Kidney (tissue), 13 donors: ENCODE measurements at regions not wholly inside any gene's neighbourhood (a gene's known extent, or its start where the extent isn't known, plus 50 kb on each side); places are given as distances from the start of the nearest gene placed in this dataset.

Experiments used
- DNase-seq, 5 donors: peaks; one replicate each; pipeline ENCODE4 v3.0.0-alpha.2; 2013 to 2020
- FAIRE-seq: peaks from 2 replicates; lab custom pipeline; 2012; peaks lifted over from hg19 to GRCh38; lab: Jason Lieb, UNC
- H3K27ac ChIP-seq, 2 donors: one replicate each; pipeline ENCODE4 v1.7.0; 2013; ENCODE audit warnings: low read depth in 2 of 2, low read length in 2 of 2, inconsistent platforms in 1 of 2
- H3K27me3 ChIP-seq: one replicate; pipeline ENCODE4 v1.7.1; 2013; ENCODE audit warnings: low read length, inconsistent platforms; ENCODE audit not compliant: control insufficient read depth, insufficient read depth
- H3K36me3 ChIP-seq, 3 donors: one replicate each; pipeline versions ENCODE4 v1.7.0 to v1.7.1; 2013; ENCODE audit warnings: low read length in 3 of 3, control low read depth in 1 of 3, inconsistent platforms in 1 of 3; ENCODE audit not compliant: insufficient read depth in 3 of 3, control insufficient read depth in 2 of 3
- H3K4me1 ChIP-seq, 3 donors: one replicate each; pipeline versions ENCODE4 v1.7.0 to v1.7.1; 2013; ENCODE audit warnings: low read length in 3 of 3, inconsistent platforms in 1 of 3, low read depth in 1 of 3; ENCODE audit not compliant: control insufficient read depth in 2 of 3, insufficient read depth in 2 of 3
- H3K4me3 ChIP-seq, 3 donors: one replicate each; pipeline versions ENCODE4 v1.7.0 to v1.8.1; 2013; ENCODE audit warnings: low read length in 3 of 3, control low read depth in 1 of 3, inconsistent platforms in 1 of 3
- H3K9ac ChIP-seq, 3 donors: one replicate each; pipeline versions ENCODE4 v1.7.0 to v1.7.1; 2013; ENCODE audit warnings: low read length in 3 of 3, control low read depth in 1 of 3, inconsistent platforms in 1 of 3
- H3K9me3 ChIP-seq, 3 donors: one replicate each; pipeline versions ENCODE4 v1.7.0 to v1.7.1; 2013; ENCODE audit warnings: low read length in 3 of 3, control low read depth in 1 of 3, inconsistent platforms in 1 of 3; ENCODE audit not compliant: control insufficient read depth in 2 of 3, insufficient read depth in 1 of 3
- intact Hi-C: fragments of 100-400 bp; cut with DNase I; formaldehyde crosslinking; loops from one replicate; pipeline ENCODE4 v1.11.1; 2022
- TF ChIP-seq, protein P1 (sequence below): IDR thresholded peaks from 3 replicates; pipeline ENCODE4 v1.5.1; 2012; ENCODE audit warnings: mild to moderate bottlenecking, moderate library complexity, borderline replicate concordance; ENCODE audit not compliant: insufficient read depth; ENCODE audit errors: extremely low read depth
- donor health status: control.
- donor health status: control.
- donor health status: control.
- donor health status: control.
- donor health status: control.
- donor health status: DM: yes; HTN: yes; CAD: no.
- donor health status: Normal renal cell carcinoma (clear cell type).

- DNase-seq (peak in 1 of 5 donors; percentile 58), FAIRE-seq (no peak)
- Histone ChIP-seq H3K9ac (no peak overlapping the region), H3K27me3 (no peaks in the 10 kb centered on the region), H3K27ac (no peak overlapping the region), H3K36me3 (peaks cover 0 to 4% (median 0%) of the 10 kb centered on the region in 3 donors), H3K4me3 (no peak overlapping the region), H3K9me3 (peaks cover 0 to 6% (median 0%) of the 10 kb centered on the region in 3 donors), H3K4me1 (peaks cover 7 to 11% (median 9%) of the 10 kb centered on the region in 3 donors)
- TF ChIP-seq, protein P1, sequence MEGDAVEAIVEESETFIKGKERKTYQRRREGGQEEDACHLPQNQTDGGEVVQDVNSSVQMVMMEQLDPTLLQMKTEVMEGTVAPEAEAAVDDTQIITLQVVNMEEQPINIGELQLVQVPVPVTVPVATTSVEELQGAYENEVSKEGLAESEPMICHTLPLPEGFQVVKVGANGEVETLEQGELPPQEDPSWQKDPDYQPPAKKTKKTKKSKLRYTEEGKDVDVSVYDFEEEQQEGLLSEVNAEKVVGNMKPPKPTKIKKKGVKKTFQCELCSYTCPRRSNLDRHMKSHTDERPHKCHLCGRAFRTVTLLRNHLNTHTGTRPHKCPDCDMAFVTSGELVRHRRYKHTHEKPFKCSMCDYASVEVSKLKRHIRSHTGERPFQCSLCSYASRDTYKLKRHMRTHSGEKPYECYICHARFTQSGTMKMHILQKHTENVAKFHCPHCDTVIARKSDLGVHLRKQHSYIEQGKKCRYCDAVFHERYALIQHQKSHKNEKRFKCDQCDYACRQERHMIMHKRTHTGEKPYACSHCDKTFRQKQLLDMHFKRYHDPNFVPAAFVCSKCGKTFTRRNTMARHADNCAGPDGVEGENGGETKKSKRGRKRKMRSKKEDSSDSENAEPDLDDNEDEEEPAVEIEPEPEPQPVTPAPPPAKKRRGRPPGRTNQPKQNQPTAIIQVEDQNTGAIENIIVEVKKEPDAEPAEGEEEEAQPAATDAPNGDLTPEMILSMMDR, result no peak
- intact Hi-C loops, result no loop called here
Observed at GRCh38 chr6:169921217-169921616, 169.8 kb downstream of the ERMARD start.

DNA sequence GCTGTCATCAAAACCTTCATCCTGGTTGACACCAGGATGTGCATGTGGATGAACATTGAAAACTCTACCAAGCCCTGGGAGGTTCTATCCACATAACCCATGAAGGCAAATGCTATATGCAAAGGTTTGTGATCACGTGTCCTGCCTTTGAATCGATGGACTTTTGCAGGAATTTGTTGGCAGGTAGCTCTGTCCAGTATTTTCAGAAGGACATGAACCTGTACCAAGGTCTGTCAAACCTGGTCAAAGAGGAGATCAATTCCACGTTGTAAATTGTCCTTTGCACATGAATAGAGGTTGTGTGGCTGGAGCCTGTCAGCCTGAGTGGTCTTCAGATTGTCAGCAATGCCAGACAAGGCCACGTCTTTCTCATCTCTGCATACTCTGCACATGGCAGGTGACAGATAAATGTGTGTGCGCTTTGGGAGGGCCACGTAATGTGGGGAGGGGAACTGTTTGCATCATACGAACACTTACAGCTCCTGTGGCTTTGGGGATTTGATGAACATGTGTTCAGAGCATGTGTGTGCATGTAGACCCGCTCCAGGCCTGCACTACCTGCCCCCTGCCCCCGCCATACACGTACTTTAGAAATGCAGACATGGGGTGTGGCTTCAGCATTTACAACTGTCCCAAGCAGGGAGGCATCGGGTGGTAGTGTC is 169.1 kb downstream of the ERMARD start:
- Histone ChIP-seq H3K27me3 (no peaks in the 10 kb centered on the region), H3K36me3 (peaks cover 0 to 4% (median 0%) of the 10 kb centered on the region in 3 donors), H3K4me1 (peaks cover 7 to 11% (median 9%) of the 10 kb centered on the region in 3 donors), H3K9ac (no peak overlapping the region), H3K27ac (no peak overlapping the region), H3K9me3 (peaks cover 0 to 6% (median 0%) of the 10 kb centered on the region in 3 donors), H3K4me3 (no peak overlapping the region)
- TF ChIP-seq, protein P1, result no peak
- DNase-seq, result no peak
- no peak for FAIRE-seq
- intact Hi-C loops, result no loop called here

GRCh38 chr6:169918954-169919549 is 167.6 kb downstream of the ERMARD start:
- H3K4me3 ChIP-seq, result no peak overlapping the region
- H3K27me3 ChIP-seq, result no peaks in the 10 kb centered on the region
- peaks cover 7 to 11% (median 9%) of the 10 kb centered on the region in 3 donors for H3K4me1 ChIP-seq
- H3K9ac ChIP-seq, result no peak overlapping the region
- H3K27ac ChIP-seq, result no peak overlapping the region
- TF ChIP-seq, protein P1, result no peak
- FAIRE-seq (no peak), DNase-seq (no peak)
- peaks cover 0 to 4% (median 0%) of the 10 kb centered on the region in 3 donors for H3K36me3 ChIP-seq
- H3K9me3 ChIP-seq, result peaks cover 0 to 6% (median 0%) of the 10 kb centered on the region in 3 donors
- intact Hi-C loops, result no loop called here
